ENCODE measurements at regions not wholly inside any gene's neighbourhood (a gene's known extent, or its start where the extent isn't known, plus 50 kb on each side); places are given as distances from the start of the nearest gene placed in this dataset.

DNA sequence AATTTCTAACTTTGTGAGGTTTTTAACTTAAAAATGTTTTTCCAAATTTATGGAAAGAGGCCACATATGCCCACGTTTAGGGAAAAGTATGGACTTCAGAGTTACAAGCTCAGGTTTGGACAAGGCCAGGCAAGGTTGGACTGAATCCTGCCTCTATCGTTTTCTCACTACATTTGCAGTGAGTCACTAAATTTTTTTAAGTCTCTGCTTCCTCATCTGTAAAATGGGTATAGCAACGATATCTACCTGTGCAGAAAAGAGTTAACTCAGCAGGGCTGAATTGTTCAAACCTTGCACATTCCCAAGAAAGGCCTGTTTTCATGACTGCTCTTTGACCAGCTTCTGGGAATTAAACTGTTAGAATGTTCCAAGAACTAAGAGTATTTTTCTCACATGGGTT, 159.1 kb downstream of the LTN1 start (continued):
- TF ChIP-seq CBX2 (IDR thresholded peaks at IDR 0.05; ENCODE audit: insufficient read depth, low read length, poor library complexity, severe bottlenecking) (no peak), HNRNPUL1 (IDR thresholded peaks at IDR 0.05; ENCODE audit: low read length) (no peak), LARP7 (IDR thresholded peaks at IDR 0.05) (no peak), ZNF253 (CRISPR knock-in tag; conservative IDR thresholded peaks at IDR 0.05) (no peak), RBM25 (IDR thresholded peaks at IDR 0.05; ENCODE audit: low read depth, low read length, severe bottlenecking) (peak; percentile 91), ZSCAN29 (IDR thresholded peaks at IDR 0.05) (no peak), NFRKB (IDR thresholded peaks at IDR 0.05; ENCODE audit: low read depth) (no peak), CHD4 (IDR thresholded peaks at IDR 0.05; ENCODE audit: insufficient read depth, insufficient replicate concordance, low read depth, low read length, poor library complexity, severe bottlenecking) (peak; percentile 86), ZNF584 (CRISPR knock-in tag; IDR thresholded peaks at IDR 0.05; ENCODE audit: low read depth) (no peak), ERF (CRISPR knock-in tag; IDR thresholded peaks at IDR 0.05) (no peak), BCOR (IDR thresholded peaks at IDR 0.05) (peak; percentile 82), ZNF23 (CRISPR knock-in tag; IDR thresholded peaks at IDR 0.05) (no peak), ZNF41 (CRISPR knock-in tag; conservative IDR thresholded peaks at IDR 0.05) (no peak), FOXA3 (CRISPR knock-in tag; conservative IDR thresholded peaks at IDR 0.05 in 1 of 2, IDR thresholded peaks at IDR 0.05 in 1 of 2) (no peak)

DNA sequence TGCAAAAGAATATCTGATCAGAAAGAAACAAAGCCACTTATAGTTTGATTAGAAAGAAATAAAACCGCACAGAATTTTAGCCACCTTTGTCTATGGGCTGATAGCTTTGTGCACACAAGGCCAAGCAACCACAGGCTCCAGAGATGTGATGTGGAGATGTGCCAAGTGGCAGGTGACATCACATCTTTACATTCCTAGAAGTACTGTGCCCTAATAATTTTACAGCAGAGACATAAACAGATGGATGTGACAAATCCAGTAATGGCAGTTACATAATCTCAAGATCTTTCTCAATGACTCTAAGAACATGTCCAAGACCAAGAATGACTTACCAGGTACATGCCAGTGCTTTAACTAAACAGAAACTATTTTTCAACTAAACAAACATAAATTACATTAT, 159.5 kb downstream of the LTN1 start:
- BruUV-seq (replicated peaks), result no TSS peak
- no peaks in the 10 kb centered on the region for H3K27me3 ChIP-seq (ENCODE audit: control insufficient read depth in 2 of 2, insufficient read depth in 2 of 2, low read length in 2 of 2)
- in situ Hi-C loops (cut with MboI), result no loop called here
- no peaks in the 10 kb centered on the region for H3K79me2 ChIP-seq (ENCODE audit: control insufficient read depth, insufficient read depth, low read length)
- DNase-seq (ENCODE audit: extremely low read depth in 1 of 4, low spot score in 3 of 4), result no peak
- WGBS (ENCODE audit: insufficient coverage, low coverage, missing lambda C conversion rate), result 9% methylated on average over 1 of the region's 1 CpG
- TF ChIP-seq CTBP1 (IDR thresholded peaks at IDR 0.05; ENCODE audit: borderline replicate concordance) (no peak), TCFL5 (CRISPR knock-in tag; conservative IDR thresholded peaks at IDR 0.05) (no peak), NFATC3 (IDR thresholded peaks at IDR 0.05) (no peak), HDAC3 (IDR thresholded peaks at IDR 0.05; ENCODE audit: borderline replicate concordance, partially characterized antibody) (no peak), ZNF347 (CRISPR knock-in tag; IDR thresholded peaks at IDR 0.05; ENCODE audit: low read depth) (no peak), HEY1 (CRISPR knock-in tag; IDR thresholded peaks at IDR 0.05; ENCODE audit: borderline replicate concordance) (no peak), FOXA3 (CRISPR knock-in tag; conservative IDR thresholded peaks at IDR 0.05 in 1 of 2, IDR thresholded peaks at IDR 0.05 in 1 of 2) (no peak), ZNF24 (IDR thresholded peaks at IDR 0.05) (no peak), NFIC (IDR thresholded peaks at IDR 0.05) (no peak)
- TF ChIP-seq, protein P1, sequence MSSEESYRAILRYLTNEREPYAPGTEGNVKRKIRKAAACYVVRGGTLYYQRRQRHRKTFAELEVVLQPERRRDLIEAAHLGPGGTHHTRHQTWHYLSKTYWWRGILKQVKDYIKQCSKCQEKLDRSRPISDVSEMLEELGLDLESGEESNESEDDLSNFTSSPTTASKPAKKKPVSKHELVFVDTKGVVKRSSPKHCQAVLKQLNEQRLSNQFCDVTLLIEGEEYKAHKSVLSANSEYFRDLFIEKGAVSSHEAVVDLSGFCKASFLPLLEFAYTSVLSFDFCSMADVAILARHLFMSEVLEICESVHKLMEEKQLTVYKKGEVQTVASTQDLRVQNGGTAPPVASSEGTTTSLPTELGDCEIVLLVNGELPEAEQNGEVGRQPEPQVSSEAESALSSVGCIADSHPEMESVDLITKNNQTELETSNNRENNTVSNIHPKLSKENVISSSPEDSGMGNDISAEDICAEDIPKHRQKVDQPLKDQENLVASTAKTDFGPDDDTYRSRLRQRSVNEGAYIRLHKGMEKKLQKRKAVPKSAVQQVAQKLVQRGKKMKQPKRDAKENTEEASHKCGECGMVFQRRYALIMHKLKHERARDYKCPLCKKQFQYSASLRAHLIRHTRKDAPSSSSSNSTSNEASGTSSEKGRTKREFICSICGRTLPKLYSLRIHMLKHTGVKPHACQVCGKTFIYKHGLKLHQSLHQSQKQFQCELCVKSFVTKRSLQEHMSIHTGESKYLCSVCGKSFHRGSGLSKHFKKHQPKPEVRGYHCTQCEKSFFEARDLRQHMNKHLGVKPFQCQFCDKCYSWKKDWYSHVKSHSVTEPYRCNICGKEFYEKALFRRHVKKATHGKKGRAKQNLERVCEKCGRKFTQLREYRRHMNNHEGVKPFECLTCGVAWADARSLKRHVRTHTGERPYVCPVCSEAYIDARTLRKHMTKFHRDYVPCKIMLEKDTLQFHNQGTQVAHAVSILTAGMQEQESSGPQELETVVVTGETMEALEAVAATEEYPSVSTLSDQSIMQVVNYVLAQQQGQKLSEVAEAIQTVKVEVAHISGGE (CRISPR knock-in tag; IDR thresholded peaks at IDR 0.05), result no peak
- intact Hi-C loops (cut with micrococcal nuclease), result no loop called here
- H3K4me3 ChIP-seq, result no peak overlapping the region
- H3K4me1 ChIP-seq (replicated peaks in 1 of 2; ENCODE audit: control insufficient read depth in 2 of 2, insufficient read depth in 2 of 2, low read length in 2 of 2), result peaks cover 0 to 15% of the 10 kb centered on the region in 2 experiments; a peak in 4 of 5 replicates
- H3K27ac ChIP-seq (ENCODE audit: extremely low read depth, low read depth, low read length), result no peak overlapping the region
- H2AFZ ChIP-seq (ENCODE audit: low read depth, low read length), result no peak overlapping the region
- no peak for ATAC-seq
- no peak overlapping the region for H3K4me2 ChIP-seq (ENCODE audit: insufficient read depth, low read length)
- no peaks in the 10 kb centered on the region for H3K9me3 ChIP-seq (replicated peaks; ENCODE audit: control insufficient read depth, insufficient read depth, low read depth, low read length)
- no peaks in the 10 kb centered on the region for H3K9me1 ChIP-seq (ENCODE audit: control insufficient read depth, insufficient read depth, low read length)
- H4K20me1 ChIP-seq (replicated peaks; ENCODE audit: control insufficient read depth, insufficient read depth, low read length), result no peaks in the 10 kb centered on the region
- FAIRE-seq, result no peak
- CTCF ChIA-PET (ENCODE audit: low intra/inter-chr PET ratio), result no interaction called here
- H3K9ac ChIP-seq (ENCODE audit: insufficient read depth in 1 of 2, low read depth in 2 of 2, low read length in 2 of 2), result no peak overlapping the region
- no peaks in the 10 kb centered on the region for H3K36me3 ChIP-seq (ENCODE audit: control insufficient read depth, insufficient read depth, low read length)
- POLR2A ChIA-PET, result interaction anchor here (0.6 kb wide), 1 partner anchor 766 kb away, joined by 3 read pairs; no protein-coding TSS in a partner anchor
